Activated naive CD8-positive, alpha-beta T cell treated with anti-CD3 and anti-CD28 coated beads, Interleukin-2, amount 50 U/mL, for 24 hours (primary cell): ENCODE measurements at regions not wholly inside any gene's neighbourhood (a gene's known extent, or its start where the extent isn't known, plus 50 kb on each side); places are given as distances from the start of the nearest gene placed in this dataset.

Experiments
- ATAC-seq: fragments of 150-1000 bp; cut with Tn5 transposase; one replicate; pipeline ENCODE4 v1.10.0; 2021
- DNase-seq: peaks from one replicate; pipeline ENCODE4 v3.0.0; 2021
- H3K27ac Mint-ChIP-seq: one replicate; pipeline ENCODE4 v1.8.0; 2021; ENCODE audit warnings: mild to moderate bottlenecking, mixed read lengths
- H3K27me3 Mint-ChIP-seq: one replicate; pipeline ENCODE4 v1.8.0; 2021; ENCODE audit warnings: mixed read lengths
- H3K36me3 Mint-ChIP-seq: one replicate; pipeline ENCODE4 v1.8.0; 2021; ENCODE audit warnings: low read depth, mixed read lengths
- H3K4me1 Mint-ChIP-seq: one replicate; pipeline ENCODE4 v1.8.0; 2021; ENCODE audit warnings: mixed read lengths
- H3K4me3 Mint-ChIP-seq: one replicate; pipeline ENCODE4 v1.8.0; 2021; ENCODE audit warnings: mild to moderate bottlenecking, moderate library complexity, mixed read lengths
- H3K9me3 Mint-ChIP-seq: one replicate; pipeline ENCODE4 v1.8.0; 2021; ENCODE audit warnings: mixed read lengths

- H3K4me3 Mint-ChIP-seq: no peak overlapping the region
- ATAC-seq (no peak), DNase-seq (no peak)
- no peaks in the 10 kb centered on the region for H3K4me1 Mint-ChIP-seq
- peaks cover 13% of the 10 kb centered on the region for H3K27me3 Mint-ChIP-seq
- H3K36me3 Mint-ChIP-seq: no peaks in the 10 kb centered on the region
- no peaks in the 10 kb centered on the region for H3K9me3 Mint-ChIP-seq
- no peak overlapping the region for H3K27ac Mint-ChIP-seq
These were observed 175.4 kb downstream of the SEM1 start for GRCh38 chr7:96534221-96534620.

DNA sequence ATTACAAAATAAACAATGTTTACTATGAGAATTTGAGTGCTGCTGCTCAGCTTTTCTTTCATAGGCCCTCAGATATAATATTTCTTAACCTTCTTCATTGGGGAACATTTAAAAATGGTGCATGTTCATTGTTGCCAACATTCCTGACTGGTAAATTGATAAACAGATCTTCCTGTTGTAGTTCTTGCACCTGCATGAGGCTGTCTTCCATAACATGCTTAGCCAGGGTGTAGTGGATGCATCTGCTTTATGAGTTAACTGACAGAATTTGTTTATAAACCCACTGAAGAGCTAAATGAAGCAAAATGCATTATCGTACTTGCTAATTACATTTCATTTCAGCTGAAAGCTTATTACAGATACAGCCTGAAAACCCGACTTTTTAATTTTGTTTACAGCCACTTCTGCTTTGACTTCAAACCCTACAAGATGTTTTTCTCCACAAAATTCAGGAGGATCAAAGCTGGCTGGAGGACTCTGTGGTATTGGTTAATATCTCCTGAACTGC is 177.2 kb downstream of the SEM1 start:
- Mint-ChIP-seq H3K27me3 (peaks cover 13% of the 10 kb centered on the region), H3K27ac (no peak overlapping the region), H3K4me3 (no peak overlapping the region), H3K9me3 (no peaks in the 10 kb centered on the region), H3K4me1 (no peaks in the 10 kb centered on the region), H3K36me3 (no peaks in the 10 kb centered on the region)
- no peak for ATAC-seq
- no peak for DNase-seq

- H3K27ac Mint-ChIP-seq: no peak overlapping the region
- H3K4me1 Mint-ChIP-seq: no peaks in the 10 kb centered on the region
- no peaks in the 10 kb centered on the region for H3K9me3 Mint-ChIP-seq
- DNase-seq: no peak
- no peak overlapping the region for H3K4me3 Mint-ChIP-seq
- H3K36me3 Mint-ChIP-seq: no peaks in the 10 kb centered on the region
- ATAC-seq: no peak
- H3K27me3 Mint-ChIP-seq: peaks cover 13% of the 10 kb centered on the region
These were observed 178.3 kb downstream of the SEM1 start for GRCh38 chr7:96531331-96531730.

GRCh38 chr7:96530786-96531185 is 178.9 kb downstream of the SEM1 start:
- ATAC-seq (no peak), DNase-seq (no peak)
- no peaks in the 10 kb centered on the region for H3K36me3 Mint-ChIP-seq
- H3K9me3 Mint-ChIP-seq: no peaks in the 10 kb centered on the region
- H3K27ac Mint-ChIP-seq: no peak overlapping the region
- H3K27me3 Mint-ChIP-seq: peaks cover 13% of the 10 kb centered on the region
- no peak overlapping the region for H3K4me3 Mint-ChIP-seq
- H3K4me1 Mint-ChIP-seq: no peaks in the 10 kb centered on the region

- ATAC-seq (no peak), DNase-seq (no peak)
- H3K4me1 Mint-ChIP-seq: peaks cover 2% of the 10 kb centered on the region
- no peak overlapping the region for H3K27ac Mint-ChIP-seq
- H3K36me3 Mint-ChIP-seq: no peaks in the 10 kb centered on the region
- no peaks in the 10 kb centered on the region for H3K9me3 Mint-ChIP-seq
- H3K27me3 Mint-ChIP-seq: peaks cover 4% of the 10 kb centered on the region
- H3K4me3 Mint-ChIP-seq: no peak overlapping the region
These were observed 182.4 kb downstream of the SEM1 start for GRCh38 chr7:96527133-96527827.

DNA sequence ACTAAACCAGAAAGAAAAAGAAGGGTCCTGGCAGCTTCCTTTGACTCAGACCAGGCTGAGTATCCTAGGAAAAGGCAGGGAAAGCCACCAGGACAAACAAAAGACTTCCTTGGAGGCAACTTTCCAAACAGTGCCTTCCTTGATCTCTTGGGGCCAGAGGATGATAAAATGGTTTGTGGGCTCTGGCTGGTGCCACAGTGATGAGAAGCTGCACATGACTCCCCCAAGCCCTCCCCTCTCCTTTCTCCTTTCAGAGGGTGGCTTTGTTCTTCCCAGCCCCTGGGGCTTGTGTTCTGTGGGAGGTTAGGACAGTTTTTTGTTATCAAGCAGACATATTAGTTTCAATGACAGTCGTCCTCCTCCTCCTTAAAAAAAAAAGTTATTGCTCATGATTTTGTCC is 183.2 kb downstream of the SEM1 start:
- H3K4me3 Mint-ChIP-seq: no peak overlapping the region
- ATAC-seq (no peak), DNase-seq (no peak)
- peaks cover 2% of the 10 kb centered on the region for H3K4me1 Mint-ChIP-seq
- H3K9me3 Mint-ChIP-seq: no peaks in the 10 kb centered on the region
- no peak overlapping the region for H3K27ac Mint-ChIP-seq
- no peaks in the 10 kb centered on the region for H3K36me3 Mint-ChIP-seq
- peaks cover 4% of the 10 kb centered on the region for H3K27me3 Mint-ChIP-seq

GRCh38 chr7:96521068-96521894 is 188.4 kb downstream of the SEM1 start:
- H3K27ac Mint-ChIP-seq: no peak overlapping the region
- DNase-seq (no peak), ATAC-seq (no peak)
- no peaks in the 10 kb centered on the region for H3K9me3 Mint-ChIP-seq
- no peak overlapping the region for H3K4me3 Mint-ChIP-seq
- no peaks in the 10 kb centered on the region for H3K36me3 Mint-ChIP-seq
- peaks cover 5% of the 10 kb centered on the region for H3K27me3 Mint-ChIP-seq
- H3K4me1 Mint-ChIP-seq: peaks cover 2% of the 10 kb centered on the region

DNA sequence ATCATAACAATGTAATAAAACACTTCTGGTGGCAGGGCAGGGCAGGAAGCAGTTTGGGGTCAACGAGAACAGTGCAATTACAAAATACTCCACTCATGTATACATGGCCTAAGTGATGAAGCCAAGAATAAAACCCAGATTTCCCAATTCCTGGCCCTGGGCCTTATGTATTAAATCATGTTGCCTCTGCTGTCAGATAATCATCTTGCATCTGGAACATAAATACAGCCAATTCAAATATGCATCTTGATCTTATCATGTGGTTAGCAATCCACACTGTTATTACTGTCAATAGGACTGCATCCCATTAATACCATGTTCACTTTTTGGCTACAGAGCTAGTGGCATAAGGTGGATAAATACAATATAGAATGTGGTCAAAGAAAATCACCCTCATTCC is 186.5 kb upstream of the SLC25A13 start:
- Mint-ChIP-seq H3K27ac (no peak overlapping the region), H3K4me3 (no peak overlapping the region), H3K27me3 (peaks cover 14% of the 10 kb centered on the region), H3K36me3 (no peaks in the 10 kb centered on the region), H3K4me1 (no peaks in the 10 kb centered on the region), H3K9me3 (no peaks in the 10 kb centered on the region)
- ATAC-seq (no peak), DNase-seq (no peak)

- Mint-ChIP-seq H3K27me3 (peaks cover 2% of the 10 kb centered on the region), H3K9me3 (no peaks in the 10 kb centered on the region), H3K27ac (no peak overlapping the region), H3K4me1 (no peaks in the 10 kb centered on the region), H3K4me3 (no peak overlapping the region), H3K36me3 (no peaks in the 10 kb centered on the region)
- DNase-seq (no peak), ATAC-seq (no peak)
These were observed 181.7 kb upstream of the SLC25A13 start for GRCh38 chr7:96503597-96503996.

GRCh38 chr7:96501318-96501717 is 179.4 kb upstream of the SLC25A13 start:
- no peak for DNase-seq
- ATAC-seq: no peak
- H3K4me1 Mint-ChIP-seq: no peaks in the 10 kb centered on the region
- no peak overlapping the region for H3K27ac Mint-ChIP-seq
- no peaks in the 10 kb centered on the region for H3K9me3 Mint-ChIP-seq
- peaks cover 2% of the 10 kb centered on the region for H3K27me3 Mint-ChIP-seq
- no peak overlapping the region for H3K4me3 Mint-ChIP-seq
- H3K36me3 Mint-ChIP-seq: no peaks in the 10 kb centered on the region

- Mint-ChIP-seq H3K27ac (no peak overlapping the region), H3K4me1 (peaks cover 5% of the 10 kb centered on the region), H3K9me3 (no peaks in the 10 kb centered on the region), H3K4me3 (no peak overlapping the region), H3K36me3 (no peaks in the 10 kb centered on the region), H3K27me3 (peaks cover 2% of the 10 kb centered on the region)
- DNase-seq: no peak
- no peak for ATAC-seq
These were observed 177.6 kb upstream of the SLC25A13 start for GRCh38 chr7:96499532-96499931.

DNA sequence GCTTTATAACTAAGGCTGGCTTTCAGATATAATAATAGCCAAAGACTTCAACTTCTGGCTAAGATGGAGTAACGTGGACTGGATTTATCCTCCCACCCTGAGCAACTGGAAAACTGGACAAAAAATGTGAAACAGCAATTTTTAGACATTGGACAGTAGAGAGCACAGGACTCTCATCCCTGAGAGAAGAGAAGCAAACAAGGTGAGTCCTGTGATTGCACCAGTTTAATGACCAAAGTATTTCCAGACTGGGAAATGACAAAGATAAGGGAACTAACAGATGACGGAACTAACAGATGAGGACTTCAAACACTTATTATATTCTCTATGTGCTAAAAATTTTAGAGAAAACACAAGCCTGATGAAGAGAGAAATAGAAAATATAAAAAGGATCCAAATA is 175.7 kb upstream of the SLC25A13 start:
- H3K4me1 Mint-ChIP-seq: peaks cover 5% of the 10 kb centered on the region
- no peak overlapping the region for H3K4me3 Mint-ChIP-seq
- no peaks in the 10 kb centered on the region for H3K9me3 Mint-ChIP-seq
- no peak overlapping the region for H3K27ac Mint-ChIP-seq
- peaks cover 2% of the 10 kb centered on the region for H3K27me3 Mint-ChIP-seq
- no peaks in the 10 kb centered on the region for H3K36me3 Mint-ChIP-seq
- DNase-seq: no peak
- no peak for ATAC-seq

DNA sequence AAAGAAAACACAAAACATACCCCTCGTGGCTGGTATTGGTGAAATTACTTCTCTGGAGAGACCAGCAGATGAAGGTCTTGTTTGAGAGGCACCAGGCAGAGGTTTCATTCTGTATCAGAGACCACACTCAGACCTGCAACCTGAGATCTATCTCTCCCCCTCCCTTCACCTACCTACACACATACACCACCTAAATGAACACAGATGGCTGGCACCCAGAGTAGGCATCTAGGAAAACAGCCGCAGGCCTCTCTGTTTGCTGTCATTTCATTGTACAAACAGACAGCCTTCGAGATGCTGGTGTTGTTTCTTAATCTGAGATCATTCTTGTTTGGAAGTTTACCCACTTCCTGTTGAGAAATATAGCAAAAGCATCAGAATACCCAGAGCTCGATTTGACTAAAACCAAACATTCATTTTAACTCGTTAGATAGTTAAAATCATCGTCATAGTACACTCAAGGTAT is 173.9 kb upstream of the SLC25A13 start:
- ATAC-seq: peak; percentile 59
- DNase-seq: no peak
- H3K27me3 Mint-ChIP-seq: peaks cover 2% of the 10 kb centered on the region
- no peak overlapping the region for H3K27ac Mint-ChIP-seq
- H3K4me3 Mint-ChIP-seq: no peak overlapping the region
- peaks cover 5% of the 10 kb centered on the region for H3K4me1 Mint-ChIP-seq
- H3K9me3 Mint-ChIP-seq: no peaks in the 10 kb centered on the region
- no peaks in the 10 kb centered on the region for H3K36me3 Mint-ChIP-seq

- H3K36me3 Mint-ChIP-seq: no peaks in the 10 kb centered on the region
- H3K4me3 Mint-ChIP-seq: no peak overlapping the region
- H3K4me1 Mint-ChIP-seq: no peaks in the 10 kb centered on the region
- no peaks in the 10 kb centered on the region for H3K9me3 Mint-ChIP-seq
- DNase-seq (no peak), ATAC-seq (no peak)
- no peaks in the 10 kb centered on the region for H3K27me3 Mint-ChIP-seq
- no peak overlapping the region for H3K27ac Mint-ChIP-seq
These were observed 164.8 kb upstream of the SLC25A13 start for GRCh38 chr7:96486681-96487080.

DNA sequence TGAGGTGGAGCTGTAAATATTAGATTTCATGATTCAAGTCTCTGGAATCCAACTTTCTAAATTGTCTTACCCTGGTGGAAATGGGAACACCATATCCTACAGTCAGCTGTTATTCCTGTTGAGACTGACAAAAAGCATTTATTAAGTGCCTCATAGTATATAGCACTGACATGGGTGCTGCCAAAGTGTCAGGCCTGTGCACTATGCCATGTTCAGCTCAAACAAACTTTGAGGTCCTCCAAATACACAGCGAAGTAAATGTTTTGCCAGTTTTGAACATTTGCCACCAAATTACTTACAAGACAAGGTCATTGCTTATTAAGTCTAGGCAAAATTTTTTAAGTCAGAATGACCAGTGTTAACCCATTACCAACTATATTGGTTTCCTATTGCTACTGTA is 162.9 kb upstream of the SLC25A13 start:
- Mint-ChIP-seq H3K9me3 (no peaks in the 10 kb centered on the region), H3K4me1 (no peaks in the 10 kb centered on the region), H3K36me3 (no peaks in the 10 kb centered on the region), H3K4me3 (no peak overlapping the region), H3K27me3 (no peaks in the 10 kb centered on the region), H3K27ac (no peak overlapping the region)
- DNase-seq: no peak
- no peak for ATAC-seq
